Psoas muscle (tissue), 7 donors: ENCODE measurements at regions not wholly inside any gene's neighbourhood (a gene's known extent, or its start where the extent isn't known, plus 50 kb on each side); places are given as distances from the start of the nearest gene placed in this dataset.

Experiments used
- ATAC-seq, 4 donors: fragments of 200-7000 bp; cut with Tn5 transposase; one replicate each; pipeline ENCODE4 v1.9.1; 2020; ENCODE audit warnings: moderate library complexity in 3 of 4, mild to moderate bottlenecking in 2 of 4
- DNase-seq, 2 donors: peaks; one replicate each; pipeline ENCODE4 v3.0.0-alpha.2; 2020
- H3K27ac ChIP-seq: fragments of 200-600 bp; one replicate; pipeline ENCODE4 v1.8.0; 2022
- H3K27me3 ChIP-seq, 3 donors: fragments of 200-600 bp in 1 of 3; one replicate each; pipeline versions ENCODE4 v1.6.1 to v1.8.0; 2013 to 2022; ENCODE audit warnings: low read length in 2 of 3, mild to moderate bottlenecking in 2 of 3, moderate library complexity in 1 of 3; ENCODE audit not compliant: insufficient read depth in 3 of 3
- H3K36me3 ChIP-seq, 2 donors: fragments of 200-600 bp in 1 of 2; one replicate each; pipeline versions ENCODE4 v1.6.1 to v1.8.0; 2013 to 2022; ENCODE audit warnings: low read depth in 1 of 2, mild to moderate bottlenecking in 1 of 2, moderate library complexity in 1 of 2; ENCODE audit not compliant: insufficient read depth in 1 of 2
- H3K4me1 ChIP-seq: fragments of 200-600 bp; one replicate; pipeline ENCODE4 v1.8.0; 2022
- H3K4me3 ChIP-seq: fragments of 200-600 bp; one replicate; pipeline ENCODE4 v1.8.0; 2022; ENCODE audit warnings: mild to moderate bottlenecking
- H3K9me3 ChIP-seq: fragments of 200-600 bp; one replicate; pipeline ENCODE4 v1.8.0; 2022
- WGBS, 3 donors: extraction: QIAGEN DNeasy Blood & Tissue Kit; methylation state at CpG; one replicate each; pipeline versions ENCODE4 v1.1.6 to v1.1.7; 2013; 5-methylcytosine and 5-hydroxymethylcytosine counted together
- intact Hi-C, 2 donors: fragments of 100-400 bp; cut with DNase I; formaldehyde crosslinking; loops; one replicate each; pipeline versions ENCODE4 v1.11.0 to v1.14.2; 2022
- TF ChIP-seq, protein P1 (sequence below): fragments of 200-600 bp; IDR thresholded peaks from one replicate; pipeline ENCODE4 v1.8.0; 2022; ENCODE audit warnings: antibody characterized with exemption
- donor health status: healthy with polysubstance abuse.
- donor health status: DM: no; HTN: no; CAD: no; lungs with moderate emphysema.
- donor health status: Bipolar disorder and iron deficiency.
- donor health status: healthy.
- donor health status: DM: yes; HTN: yes; CAD: no.
- donor health status: DM: no; HTN: no; CAD: no.
- donor health status: DM: yes; HTN: yes; CAD: no.

DNA sequence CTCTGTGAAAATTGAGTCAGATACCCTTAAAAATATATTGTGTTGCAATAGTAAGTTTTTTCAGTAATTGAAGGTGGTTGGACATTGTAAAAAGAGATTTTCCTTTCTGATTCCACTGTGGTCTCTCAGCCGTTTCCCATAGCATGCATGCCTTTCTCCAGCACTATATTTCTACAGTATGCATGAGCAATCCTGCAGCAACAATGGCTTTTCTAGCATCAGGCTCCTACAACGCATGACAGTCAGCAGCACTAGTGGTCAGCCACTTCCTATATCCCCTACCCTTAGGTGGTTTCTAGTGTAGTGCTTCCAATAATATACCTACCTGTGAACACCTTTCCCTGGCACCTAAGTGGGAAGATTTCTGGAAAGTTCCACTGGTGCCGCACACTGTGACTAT is 55.4 kb upstream of the SNRPN start:
- intact Hi-C loops: no loop called here
- 63 to 72% (median 65%) methylated on average over 3 of the region's 3 CpGs for WGBS, 3 donors
- Histone ChIP-seq H3K4me1 (no peaks in the 10 kb centered on the region), H3K27ac (no peak overlapping the region), H3K9me3 (no peaks in the 10 kb centered on the region), H3K36me3 (no peaks in the 10 kb centered on the region), H3K27me3 (no peaks in the 10 kb centered on the region), H3K4me3 (no peak overlapping the region)
- ATAC-seq (no peak), DNase-seq (no peak)
- TF ChIP-seq, protein P1, sequence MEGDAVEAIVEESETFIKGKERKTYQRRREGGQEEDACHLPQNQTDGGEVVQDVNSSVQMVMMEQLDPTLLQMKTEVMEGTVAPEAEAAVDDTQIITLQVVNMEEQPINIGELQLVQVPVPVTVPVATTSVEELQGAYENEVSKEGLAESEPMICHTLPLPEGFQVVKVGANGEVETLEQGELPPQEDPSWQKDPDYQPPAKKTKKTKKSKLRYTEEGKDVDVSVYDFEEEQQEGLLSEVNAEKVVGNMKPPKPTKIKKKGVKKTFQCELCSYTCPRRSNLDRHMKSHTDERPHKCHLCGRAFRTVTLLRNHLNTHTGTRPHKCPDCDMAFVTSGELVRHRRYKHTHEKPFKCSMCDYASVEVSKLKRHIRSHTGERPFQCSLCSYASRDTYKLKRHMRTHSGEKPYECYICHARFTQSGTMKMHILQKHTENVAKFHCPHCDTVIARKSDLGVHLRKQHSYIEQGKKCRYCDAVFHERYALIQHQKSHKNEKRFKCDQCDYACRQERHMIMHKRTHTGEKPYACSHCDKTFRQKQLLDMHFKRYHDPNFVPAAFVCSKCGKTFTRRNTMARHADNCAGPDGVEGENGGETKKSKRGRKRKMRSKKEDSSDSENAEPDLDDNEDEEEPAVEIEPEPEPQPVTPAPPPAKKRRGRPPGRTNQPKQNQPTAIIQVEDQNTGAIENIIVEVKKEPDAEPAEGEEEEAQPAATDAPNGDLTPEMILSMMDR: no peak

DNA sequence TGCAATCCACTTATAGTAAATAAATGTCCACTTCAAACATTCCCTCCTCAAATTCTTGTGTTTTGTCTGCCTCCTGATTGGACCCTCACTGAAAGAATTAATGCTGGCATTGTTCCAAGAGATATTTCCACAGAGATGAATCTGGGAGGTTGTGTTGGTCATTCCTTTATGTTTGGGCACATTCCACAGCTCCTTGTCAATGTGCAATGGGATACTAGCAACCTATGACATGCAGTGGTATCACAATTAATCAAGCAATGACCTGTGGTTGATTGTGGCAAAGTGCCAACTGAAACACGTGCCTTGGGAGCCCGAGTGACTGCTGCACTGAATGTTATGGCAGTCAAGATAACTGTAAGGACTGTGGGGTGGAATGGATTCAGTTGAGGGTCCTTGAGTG is 55.0 kb upstream of the SNRPN start:
- TF ChIP-seq, protein P1: no peak
- Histone ChIP-seq H3K4me1 (no peaks in the 10 kb centered on the region), H3K9me3 (no peaks in the 10 kb centered on the region), H3K4me3 (no peak overlapping the region), H3K27ac (no peak overlapping the region), H3K36me3 (no peaks in the 10 kb centered on the region), H3K27me3 (no peaks in the 10 kb centered on the region)
- intact Hi-C loops: no loop called here
- no peak for ATAC-seq
- 23 to 36% (median 25%) methylated on average over 2 of the region's 2 CpGs for WGBS, 3 donors
- DNase-seq: no peak

DNA sequence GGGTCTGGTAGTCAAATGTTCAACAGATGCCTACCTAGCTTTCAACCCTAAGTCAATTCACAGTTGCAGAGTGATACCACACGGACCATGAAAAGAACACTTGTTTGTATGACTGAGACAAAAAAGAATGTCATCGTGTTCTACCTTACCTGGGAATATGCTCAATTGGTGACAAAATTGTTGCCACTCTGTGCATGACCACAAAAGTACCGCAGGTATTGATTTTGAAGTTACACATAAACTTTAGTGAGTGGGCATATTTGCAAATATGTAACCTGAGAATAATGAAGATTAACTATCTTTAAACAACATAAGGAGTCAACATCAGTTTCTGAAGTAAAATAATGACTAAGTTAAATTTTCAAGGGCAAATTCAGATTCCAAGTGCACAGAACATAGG is 53.4 kb upstream of the SNRPN start:
- H3K27ac ChIP-seq: no peak overlapping the region
- H3K36me3 ChIP-seq: no peaks in the 10 kb centered on the region
- ATAC-seq: no peak
- intact Hi-C loops: no loop called here
- H3K4me3 ChIP-seq: no peak overlapping the region
- DNase-seq: no peak
- TF ChIP-seq, protein P1: no peak
- H3K27me3 ChIP-seq: no peaks in the 10 kb centered on the region
- no peaks in the 10 kb centered on the region for H3K9me3 ChIP-seq
- no peaks in the 10 kb centered on the region for H3K4me1 ChIP-seq
- 66 to 82% (median 77%) methylated on average over 3 of the region's 3 CpGs for WGBS, 3 donors
